ENCODE measurements at regions not wholly inside any gene's neighbourhood (a gene's known extent, or its start where the extent isn't known, plus 50 kb on each side); places are given as distances from the start of the nearest gene placed in this dataset.
"Not testable (repeated sequence)": the region's sequence is repeated elsewhere in the genome, so short reads cannot be mapped to it uniquely, and the experiment has no call there.

DNA sequence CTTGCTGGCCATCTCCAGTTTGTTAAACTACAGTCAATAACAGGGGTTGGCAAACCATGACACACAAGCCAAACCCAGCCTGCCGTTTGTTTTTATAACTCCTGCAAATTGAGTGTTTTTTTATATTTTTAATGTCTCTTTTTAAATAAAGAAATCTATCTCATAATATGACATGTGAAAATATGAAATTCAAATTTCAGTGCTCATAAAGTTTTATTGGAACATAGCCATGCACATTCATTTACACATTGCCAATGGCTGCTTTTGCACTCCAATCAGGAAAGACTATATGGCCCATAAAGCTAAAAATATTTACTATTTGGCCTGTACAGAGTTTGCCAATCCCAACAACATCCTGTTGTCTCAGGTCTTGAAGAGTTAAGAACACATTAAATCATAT is 129.0 kb upstream of the SRSF6 start:
- Histone ChIP-seq H3K27me3 (ENCODE audit: control insufficient read depth, insufficient read depth, low read length) (no peaks in the 10 kb centered on the region), H3K9ac (ENCODE audit: low read length in 3 of 3) (no peak overlapping the region), H3K36me3 (ENCODE audit: control insufficient read depth in 2 of 3, insufficient read depth in 3 of 3, low read length in 3 of 3) (no peaks in the 10 kb centered on the region), H3K4me3 (ENCODE audit: low read length in 3 of 3) (no peak overlapping the region), H3K27ac (ENCODE audit: low read depth in 2 of 2, low read length in 2 of 2) (no peak overlapping the region), H3K4me1 (ENCODE audit: control insufficient read depth in 2 of 3, insufficient read depth in 2 of 3, low read depth in 1 of 3, low read length in 3 of 3) (no peaks in the 10 kb centered on the region), H3K9me3 (ENCODE audit: control insufficient read depth in 2 of 3, insufficient read depth in 1 of 3, low read length in 3 of 3) (peaks cover 0 to 3% (median 0%) of the 10 kb centered on the region in 3 donors)
- FAIRE-seq (no peak), DNase-seq (no peak)
- TF ChIP-seq, protein P1, sequence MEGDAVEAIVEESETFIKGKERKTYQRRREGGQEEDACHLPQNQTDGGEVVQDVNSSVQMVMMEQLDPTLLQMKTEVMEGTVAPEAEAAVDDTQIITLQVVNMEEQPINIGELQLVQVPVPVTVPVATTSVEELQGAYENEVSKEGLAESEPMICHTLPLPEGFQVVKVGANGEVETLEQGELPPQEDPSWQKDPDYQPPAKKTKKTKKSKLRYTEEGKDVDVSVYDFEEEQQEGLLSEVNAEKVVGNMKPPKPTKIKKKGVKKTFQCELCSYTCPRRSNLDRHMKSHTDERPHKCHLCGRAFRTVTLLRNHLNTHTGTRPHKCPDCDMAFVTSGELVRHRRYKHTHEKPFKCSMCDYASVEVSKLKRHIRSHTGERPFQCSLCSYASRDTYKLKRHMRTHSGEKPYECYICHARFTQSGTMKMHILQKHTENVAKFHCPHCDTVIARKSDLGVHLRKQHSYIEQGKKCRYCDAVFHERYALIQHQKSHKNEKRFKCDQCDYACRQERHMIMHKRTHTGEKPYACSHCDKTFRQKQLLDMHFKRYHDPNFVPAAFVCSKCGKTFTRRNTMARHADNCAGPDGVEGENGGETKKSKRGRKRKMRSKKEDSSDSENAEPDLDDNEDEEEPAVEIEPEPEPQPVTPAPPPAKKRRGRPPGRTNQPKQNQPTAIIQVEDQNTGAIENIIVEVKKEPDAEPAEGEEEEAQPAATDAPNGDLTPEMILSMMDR (IDR thresholded peaks at IDR 0.05; ENCODE audit: borderline replicate concordance, extremely low read depth, insufficient read depth): no peak
- intact Hi-C loops (cut with DNase I): no loop called here

DNA sequence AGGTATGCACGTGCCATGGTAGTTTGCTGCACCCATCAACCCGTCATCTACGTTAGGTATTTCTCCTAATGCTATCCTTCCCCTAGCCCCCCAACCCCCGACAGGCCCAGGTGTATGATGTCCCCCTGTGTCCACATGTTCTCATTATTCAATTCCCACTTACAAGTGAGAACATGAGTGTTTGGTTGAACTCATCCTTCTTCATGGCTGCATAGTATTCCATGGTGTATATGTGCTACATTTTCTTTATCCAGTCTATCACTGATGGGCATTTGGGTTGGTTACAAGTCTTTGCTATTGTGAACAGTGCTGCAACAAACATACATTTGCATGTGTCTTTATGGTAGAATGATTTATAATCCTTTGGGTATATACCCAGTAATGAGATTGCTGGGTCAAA is 130.5 kb upstream of the SRSF6 start:
- H3K9me3 ChIP-seq (ENCODE audit: control insufficient read depth in 2 of 3, insufficient read depth in 1 of 3, low read length in 3 of 3); H3K27me3 ChIP-seq (ENCODE audit: control insufficient read depth, insufficient read depth, low read length); intact Hi-C loops (cut with DNase I); H3K4me1 ChIP-seq (ENCODE audit: control insufficient read depth in 2 of 3, insufficient read depth in 2 of 3, low read depth in 1 of 3, low read length in 3 of 3); DNase-seq; H3K27ac ChIP-seq (ENCODE audit: low read depth in 2 of 2, low read length in 2 of 2); FAIRE-seq; H3K4me3 ChIP-seq (ENCODE audit: low read length in 3 of 3); H3K36me3 ChIP-seq (ENCODE audit: control insufficient read depth in 2 of 3, insufficient read depth in 3 of 3, low read length in 3 of 3); H3K9ac ChIP-seq (ENCODE audit: low read length in 3 of 3): not testable (repeated sequence)

DNA sequence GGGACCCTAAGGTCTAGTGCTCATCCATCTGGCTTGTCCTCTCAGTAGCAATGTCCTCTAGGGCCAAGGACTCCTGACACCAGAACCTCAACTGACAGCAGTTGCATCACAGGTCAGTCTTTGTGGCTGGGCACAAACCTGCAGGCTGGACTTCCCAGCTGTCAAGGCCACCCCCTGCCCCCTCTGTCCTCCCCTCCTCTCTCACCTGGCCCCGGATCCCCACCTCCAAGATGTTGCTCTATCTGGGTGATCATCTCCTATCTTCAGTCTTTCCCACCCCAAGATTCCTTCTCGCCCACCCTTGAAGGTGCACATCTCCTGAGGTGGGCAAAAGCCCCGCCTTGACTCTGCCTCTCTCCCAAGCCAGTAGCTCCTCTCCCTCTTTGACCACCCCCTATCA is 131.8 kb upstream of the SRSF6 start:
- H3K9me3 ChIP-seq (ENCODE audit: control insufficient read depth in 2 of 3, insufficient read depth in 1 of 3, low read length in 3 of 3): no peaks in the 10 kb centered on the region
- DNase-seq (no peak), FAIRE-seq (no peak)
- TF ChIP-seq, protein P1 (IDR thresholded peaks at IDR 0.05; ENCODE audit: borderline replicate concordance, extremely low read depth, insufficient read depth): no peak
- no peak overlapping the region for H3K4me3 ChIP-seq (ENCODE audit: low read length in 3 of 3)
- H3K27me3 ChIP-seq (ENCODE audit: control insufficient read depth, insufficient read depth, low read length): no peaks in the 10 kb centered on the region
- H3K9ac ChIP-seq (ENCODE audit: low read length in 3 of 3): no peak overlapping the region
- H3K4me1 ChIP-seq (ENCODE audit: control insufficient read depth in 2 of 3, insufficient read depth in 2 of 3, low read depth in 1 of 3, low read length in 3 of 3): no peaks in the 10 kb centered on the region
- H3K27ac ChIP-seq (ENCODE audit: low read depth in 2 of 2, low read length in 2 of 2): no peak overlapping the region
- intact Hi-C loops (cut with DNase I): no loop called here
- no peaks in the 10 kb centered on the region for H3K36me3 ChIP-seq (ENCODE audit: control insufficient read depth in 2 of 3, insufficient read depth in 3 of 3, low read length in 3 of 3)

DNA sequence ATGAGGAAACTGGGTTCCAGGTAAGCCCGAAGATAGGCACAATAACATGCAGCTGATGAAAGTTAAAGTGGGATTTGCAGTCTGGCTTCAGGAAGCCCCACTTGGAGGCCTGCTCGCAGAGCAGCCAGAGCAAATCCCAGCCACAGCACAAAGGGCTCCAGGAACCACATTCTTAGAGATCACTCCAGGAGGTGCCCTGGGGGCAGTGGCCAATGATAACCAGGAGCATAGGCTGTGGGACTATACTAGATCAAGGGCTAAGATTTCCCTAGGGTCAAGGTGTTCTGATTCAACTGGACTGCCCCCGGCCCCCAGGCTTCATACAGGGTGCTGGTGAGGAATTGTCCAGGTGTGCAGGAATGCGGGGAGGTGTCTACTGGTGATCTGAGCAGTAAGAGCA is 133.9 kb upstream of the PTPRT start:
- Histone ChIP-seq H3K4me3 (ENCODE audit: low read length in 3 of 3) (no peak overlapping the region), H3K27ac (ENCODE audit: low read depth in 2 of 2, low read length in 2 of 2) (no peak overlapping the region), H3K36me3 (ENCODE audit: control insufficient read depth in 2 of 3, insufficient read depth in 3 of 3, low read length in 3 of 3) (no peaks in the 10 kb centered on the region), H3K27me3 (ENCODE audit: control insufficient read depth, insufficient read depth, low read length) (no peaks in the 10 kb centered on the region), H3K9ac (ENCODE audit: low read length in 3 of 3) (no peak overlapping the region), H3K9me3 (ENCODE audit: control insufficient read depth in 2 of 3, insufficient read depth in 1 of 3, low read length in 3 of 3) (no peaks in the 10 kb centered on the region), H3K4me1 (ENCODE audit: control insufficient read depth in 2 of 3, insufficient read depth in 2 of 3, low read depth in 1 of 3, low read length in 3 of 3) (no peaks in the 10 kb centered on the region)
- FAIRE-seq (no peak), DNase-seq (no peak)
- TF ChIP-seq, protein P1 (IDR thresholded peaks at IDR 0.05; ENCODE audit: borderline replicate concordance, extremely low read depth, insufficient read depth): no peak
- intact Hi-C loops (cut with DNase I): no loop called here
